Cardiac fibroblast (primary cell): ENCODE measurements at regions not wholly inside any gene's neighbourhood (a gene's known extent, or its start where the extent isn't known, plus 50 kb on each side); places are given as distances from the start of the nearest gene placed in this dataset.

ENCODE experiments used
- DNase-seq, 2 donors: peaks; one replicate each; pipeline versions ENCODE4 v3.0.0 to v3.0.0-alpha.2; 2010; ENCODE audit warnings: low read depth in 2 of 2
- H3K4me3 ChIP-seq, 2 donors: replicated peaks in 1 of 2; 1 replicate in 1 of 2; 2 replicates in 1 of 2; pipeline ENCODE4 v1.5.1; 2011; ENCODE audit warnings: low read depth in 2 of 2, low read length in 2 of 2, mild to moderate bottlenecking in 2 of 2, moderate library complexity in 1 of 2
- TF ChIP-seq, protein P1 (sequence below): IDR thresholded peaks from one replicate; pipeline ENCODE4 v1.5.1; 2011; ENCODE audit warnings: low read depth, mild to moderate bottlenecking, low read length, inconsistent platforms

DNA sequence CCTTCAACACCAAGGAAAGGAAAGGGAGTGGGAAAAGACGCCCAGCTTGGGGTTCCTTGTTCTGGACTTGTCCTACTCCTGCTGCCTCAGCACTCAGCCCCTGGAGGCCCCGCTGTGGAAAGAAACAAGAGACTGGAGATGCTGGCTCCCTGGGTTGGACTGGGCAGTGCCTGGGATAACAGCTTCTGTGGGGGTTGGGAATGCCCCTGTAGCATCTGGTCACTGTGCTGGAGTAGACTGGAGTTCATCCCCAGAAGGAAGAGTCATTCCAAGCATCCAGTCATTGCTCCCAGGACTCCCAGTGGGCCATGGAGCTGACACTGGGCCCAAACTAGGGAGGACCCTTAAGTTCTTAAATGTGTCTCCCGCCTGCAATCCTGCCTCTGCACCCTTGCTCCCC is 129.3 kb upstream of the HAAO start:
- TF ChIP-seq, protein P1, sequence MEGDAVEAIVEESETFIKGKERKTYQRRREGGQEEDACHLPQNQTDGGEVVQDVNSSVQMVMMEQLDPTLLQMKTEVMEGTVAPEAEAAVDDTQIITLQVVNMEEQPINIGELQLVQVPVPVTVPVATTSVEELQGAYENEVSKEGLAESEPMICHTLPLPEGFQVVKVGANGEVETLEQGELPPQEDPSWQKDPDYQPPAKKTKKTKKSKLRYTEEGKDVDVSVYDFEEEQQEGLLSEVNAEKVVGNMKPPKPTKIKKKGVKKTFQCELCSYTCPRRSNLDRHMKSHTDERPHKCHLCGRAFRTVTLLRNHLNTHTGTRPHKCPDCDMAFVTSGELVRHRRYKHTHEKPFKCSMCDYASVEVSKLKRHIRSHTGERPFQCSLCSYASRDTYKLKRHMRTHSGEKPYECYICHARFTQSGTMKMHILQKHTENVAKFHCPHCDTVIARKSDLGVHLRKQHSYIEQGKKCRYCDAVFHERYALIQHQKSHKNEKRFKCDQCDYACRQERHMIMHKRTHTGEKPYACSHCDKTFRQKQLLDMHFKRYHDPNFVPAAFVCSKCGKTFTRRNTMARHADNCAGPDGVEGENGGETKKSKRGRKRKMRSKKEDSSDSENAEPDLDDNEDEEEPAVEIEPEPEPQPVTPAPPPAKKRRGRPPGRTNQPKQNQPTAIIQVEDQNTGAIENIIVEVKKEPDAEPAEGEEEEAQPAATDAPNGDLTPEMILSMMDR = no peak
- no peak for DNase-seq
- H3K4me3 ChIP-seq = no peak overlapping the region

DNA sequence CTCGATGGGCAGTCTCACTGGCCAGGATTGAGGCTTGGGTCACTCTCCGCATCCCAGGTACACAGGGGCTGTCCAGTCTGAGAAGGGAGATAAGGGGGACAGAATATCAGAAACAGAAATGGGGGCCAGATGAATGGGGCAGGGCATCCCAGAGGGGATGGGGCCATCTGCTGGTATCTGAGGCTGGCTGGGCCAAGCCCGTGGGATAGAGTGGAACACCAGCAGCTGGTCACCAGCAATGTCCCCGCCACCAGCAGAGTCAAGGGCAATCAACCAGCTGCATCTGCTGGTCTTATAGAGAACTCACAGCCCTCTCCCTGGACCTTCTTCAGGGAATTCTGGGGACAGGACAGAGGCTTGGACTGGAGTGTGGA is 128.8 kb upstream of the HAAO start:
- no peak overlapping the region for H3K4me3 ChIP-seq
- TF ChIP-seq, protein P1 = no peak
- no peak for DNase-seq

DNA sequence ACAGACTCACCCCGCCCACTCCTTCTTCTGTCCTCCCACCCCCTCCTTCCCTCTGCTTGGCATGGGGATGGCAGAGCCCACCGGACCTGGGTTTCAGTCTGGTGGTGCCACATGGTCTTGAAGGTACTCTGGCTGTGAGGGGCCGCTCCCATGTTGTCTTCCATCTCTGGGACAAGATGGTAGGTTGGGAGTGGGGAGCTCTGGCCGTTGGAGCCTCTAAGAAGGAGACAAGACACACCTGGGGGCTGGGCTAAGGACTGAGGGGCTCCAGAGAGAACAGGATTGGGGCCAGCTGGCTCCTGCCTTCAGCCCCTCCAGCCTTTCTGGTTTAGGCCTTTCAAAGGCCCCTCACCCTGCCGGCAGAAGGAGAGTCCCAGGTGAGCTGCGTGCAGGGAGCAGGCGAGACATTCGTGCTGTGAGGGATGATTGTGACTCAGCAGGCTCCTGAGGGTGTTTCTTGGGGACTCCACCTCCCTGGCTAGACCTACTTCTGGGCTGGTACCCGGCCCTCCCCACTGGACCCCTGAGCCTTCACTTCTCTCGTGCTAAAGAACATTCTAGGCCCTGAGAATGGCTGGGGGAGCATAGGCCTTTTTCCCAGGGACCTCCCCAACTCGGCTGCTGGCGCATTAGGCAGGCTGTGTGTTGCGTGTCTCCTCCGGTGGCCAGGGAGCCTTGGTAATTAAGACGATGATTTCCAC is 128.2 kb upstream of the HAAO start:
- H3K4me3 ChIP-seq = no peak overlapping the region
- no peak for DNase-seq
- TF ChIP-seq, protein P1 = no peak

DNA sequence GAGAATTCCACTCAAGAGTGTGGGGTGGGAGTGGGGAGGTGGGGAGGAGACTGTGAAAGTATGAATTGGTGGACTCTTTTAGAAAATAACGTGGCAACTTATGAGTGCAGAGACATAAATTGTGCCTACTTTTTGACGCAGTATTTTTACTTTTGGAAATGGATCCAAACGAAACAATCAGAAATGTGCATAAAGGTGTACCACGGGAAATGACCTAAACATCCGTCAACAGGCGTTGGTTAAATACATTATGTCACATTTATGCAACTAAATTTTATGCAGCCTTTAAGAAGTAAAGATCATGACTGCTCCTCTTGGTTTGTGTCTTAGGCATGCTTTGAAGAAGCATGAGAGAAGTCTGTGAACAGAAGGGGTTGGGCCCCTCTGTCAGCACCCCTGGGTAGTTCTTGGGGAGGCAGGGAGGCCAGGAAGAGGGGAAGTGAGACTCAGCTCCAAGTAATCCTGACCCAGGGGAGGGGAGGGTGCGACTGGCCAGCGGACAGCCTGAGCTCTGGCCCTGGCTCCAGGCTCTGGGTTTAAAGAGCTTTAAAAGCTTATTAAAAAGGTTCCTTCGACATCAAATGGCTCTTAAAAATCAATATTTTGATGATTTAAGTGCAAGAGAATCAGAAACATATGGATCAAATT is 126.4 kb upstream of the HAAO start:
- TF ChIP-seq, protein P1 = no peak
- no peak for DNase-seq
- H3K4me3 ChIP-seq = no peak overlapping the region

DNA sequence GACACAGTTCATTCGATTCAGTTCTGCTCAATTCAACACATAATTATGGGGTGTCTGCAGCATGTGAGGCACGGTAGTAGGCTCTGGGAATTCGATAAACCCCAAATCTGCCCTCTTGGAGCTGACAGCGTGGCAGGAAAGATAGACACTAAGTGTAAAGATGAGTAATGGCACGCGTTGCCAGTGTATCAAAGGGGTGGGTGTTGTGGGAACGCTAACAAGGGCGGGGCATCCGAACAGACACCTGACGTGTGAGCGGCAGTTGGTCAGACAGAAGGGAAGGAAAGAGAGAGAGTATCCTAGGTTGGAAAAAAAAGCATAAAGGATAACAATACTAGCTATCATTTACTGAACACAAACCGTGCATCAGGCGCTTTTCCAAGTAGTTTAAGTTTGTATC is 125.7 kb upstream of the HAAO start:
- DNase-seq = no peak
- TF ChIP-seq, protein P1 = no peak
- no peak overlapping the region for H3K4me3 ChIP-seq

DNA sequence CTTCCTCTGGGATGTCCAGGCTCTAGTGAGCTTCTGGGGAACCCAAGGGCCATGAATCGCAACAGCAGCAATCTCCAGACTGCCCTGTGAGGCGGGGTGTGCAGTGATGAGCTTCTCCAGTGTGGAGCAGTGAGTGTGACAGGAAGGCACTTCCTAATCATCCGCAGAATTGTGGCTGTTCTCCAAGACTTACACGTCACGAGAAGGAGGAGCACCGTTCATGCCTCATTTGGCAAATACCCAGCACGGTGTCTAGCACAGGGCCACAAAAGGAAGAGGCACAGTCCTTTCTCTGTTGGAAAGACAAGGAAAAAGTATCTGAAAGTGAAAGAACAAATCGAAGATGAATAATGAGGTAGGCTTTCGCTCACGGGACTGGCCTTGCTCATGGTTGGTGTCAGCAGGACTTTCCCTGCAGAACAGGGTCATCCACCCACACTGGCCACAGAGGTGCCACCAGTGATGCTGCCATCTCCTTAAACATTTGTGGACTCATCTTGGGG is 125.1 kb upstream of the HAAO start:
- DNase-seq = peak; percentile 95 to 96
- TF ChIP-seq, protein P1 = no peak
- H3K4me3 ChIP-seq = peak overlapping the region in 1 of 2 donors; percentile 5
